Activated CD4-positive, alpha-beta memory T cell treated with anti-CD3 and anti-CD28 coated beads for 36 hours (primary cell): ENCODE measurements at regions not wholly inside any gene's neighbourhood (a gene's known extent, or its start where the extent isn't known, plus 50 kb on each side); places are given as distances from the start of the nearest gene placed in this dataset.
A peak's percentile ranks its signal among the peaks of the same experiment; 100 is the strongest.
"Not testable (repeated sequence)": the region's sequence is repeated elsewhere in the genome, so short reads cannot be mapped to it uniquely, and the experiment has no call there.

Experiments
- CTCF ChIA-PET: fragments of 350-600 bp; sonication (Branson Sonifier 250); formaldehyde crosslinking; loops from one replicate; lab custom pipeline; 2021; ENCODE audit warnings: antibody characterized with exemption, inconsistent platforms; lab: Charles Lee
- POLR2A ChIA-PET: fragments of 350-600 bp; sonication (Branson Sonifier 250); formaldehyde crosslinking; loops from one replicate; lab custom pipeline; 2021; ENCODE audit warnings: antibody characterized with exemption; lab: Charles Lee
- DNase-seq: peaks from one replicate; pipeline ENCODE4 v3.0.0-alpha.2; 2020
- H3K27ac Mint-ChIP-seq: one replicate; pipeline ENCODE4 v1.8.0; 2021; ENCODE audit warnings: mixed read lengths
- H3K27me3 Mint-ChIP-seq: one replicate; pipeline ENCODE4 v1.8.0; 2021; ENCODE audit warnings: mixed read lengths
- H3K36me3 Mint-ChIP-seq: one replicate; pipeline ENCODE4 v1.8.0; 2021; ENCODE audit warnings: mixed read lengths
- H3K4me1 Mint-ChIP-seq: one replicate; pipeline ENCODE4 v1.8.0; 2021; ENCODE audit warnings: low read depth, mixed read lengths
- H3K4me3 Mint-ChIP-seq: one replicate; pipeline ENCODE4 v1.8.0; 2021; ENCODE audit warnings: mild to moderate bottlenecking, mixed read lengths
- H3K9me3 Mint-ChIP-seq: one replicate; pipeline ENCODE4 v1.8.0; 2021; ENCODE audit warnings: mixed read lengths
- intact Hi-C: fragments of 100-400 bp; cut with micrococcal nuclease; formaldehyde crosslinking; loops from one replicate; pipeline ENCODE4 v1.15.1; 2023

- H3K9me3 Mint-ChIP-seq = no peaks in the 10 kb centered on the region
- ChIA-PET POLR2A (no interaction called here), CTCF (no interaction called here)
- no peaks in the 10 kb centered on the region for H3K36me3 Mint-ChIP-seq
- intact Hi-C loops = no loop called here
- H3K4me1 Mint-ChIP-seq = peaks cover 2% of the 10 kb centered on the region
- H3K27me3 Mint-ChIP-seq = no peaks in the 10 kb centered on the region
- no peak overlapping the region for H3K27ac Mint-ChIP-seq
- no peak overlapping the region for H3K4me3 Mint-ChIP-seq
- DNase-seq = no peak
Measured at GRCh38 chr1:82782599-82782998, 981.9 kb downstream of the ADGRL2 start.

GRCh38 chr1:82778612-82779011, 977.9 kb downstream of the ADGRL2 start:
- Mint-ChIP-seq H3K4me1 (peaks cover 3% of the 10 kb centered on the region), H3K4me3 (no peak overlapping the region), H3K27ac (no peak overlapping the region), H3K9me3 (peaks cover 6% of the 10 kb centered on the region), H3K36me3 (no peaks in the 10 kb centered on the region), H3K27me3 (no peaks in the 10 kb centered on the region)
- ChIA-PET CTCF (no interaction called here), POLR2A (no interaction called here)
- DNase-seq = no peak
- intact Hi-C loops = no loop called here

GRCh38 chr1:82777240-82777639, 976.5 kb downstream of the ADGRL2 start:
- intact Hi-C loops = no loop called here
- H3K36me3 Mint-ChIP-seq = no peaks in the 10 kb centered on the region
- no peak overlapping the region for H3K4me3 Mint-ChIP-seq
- no peak overlapping the region for H3K27ac Mint-ChIP-seq
- peak; percentile 9 for DNase-seq
- ChIA-PET POLR2A (no interaction called here), CTCF (no interaction called here)
- H3K9me3 Mint-ChIP-seq = peaks cover 6% of the 10 kb centered on the region
- H3K4me1 Mint-ChIP-seq = peaks cover 3% of the 10 kb centered on the region
- no peaks in the 10 kb centered on the region for H3K27me3 Mint-ChIP-seq

GRCh38 chr1:82776730-82777129, 976.0 kb downstream of the ADGRL2 start:
- H3K9me3 Mint-ChIP-seq, H3K36me3 Mint-ChIP-seq: not testable (repeated sequence)

GRCh38 chr1:82775406-82776000, 974.8 kb downstream of the ADGRL2 start:
- intact Hi-C loops = no loop called here
- no peaks in the 10 kb centered on the region for H3K27me3 Mint-ChIP-seq
- POLR2A ChIA-PET = no interaction called here
- peaks cover 6% of the 10 kb centered on the region for H3K9me3 Mint-ChIP-seq
- H3K27ac Mint-ChIP-seq = no peak overlapping the region
- H3K4me3 Mint-ChIP-seq = no peak overlapping the region
- H3K4me1 Mint-ChIP-seq = peaks cover 3% of the 10 kb centered on the region
- peak; percentile 54 for DNase-seq
- H3K36me3 Mint-ChIP-seq = no peaks in the 10 kb centered on the region
- CTCF ChIA-PET = interaction anchor here (0.7 to 1.4 kb wide), 3 partner anchors 8 to 21 kb away, joined by 3 to 4 read pairs (median 3); no protein-coding TSS in a partner anchor

More at GRCh38 chr1:82776730-82777129, 976.0 kb downstream of the ADGRL2 start:
- DNase-seq, CTCF ChIA-PET, H3K4me3 Mint-ChIP-seq, POLR2A ChIA-PET, H3K4me1 Mint-ChIP-seq, H3K27me3 Mint-ChIP-seq, H3K27ac Mint-ChIP-seq, intact Hi-C loops: not testable (repeated sequence)

GRCh38 chr1:82762829-82763532, 962.2 kb downstream of the ADGRL2 start:
- ChIA-PET POLR2A (no interaction called here), CTCF (no interaction called here)
- no peak overlapping the region for H3K4me3 Mint-ChIP-seq
- H3K4me1 Mint-ChIP-seq = no peaks in the 10 kb centered on the region
- DNase-seq = no peak
- no peak overlapping the region for H3K27ac Mint-ChIP-seq
- intact Hi-C loops = no loop called here
- H3K9me3 Mint-ChIP-seq = no peaks in the 10 kb centered on the region
- no peaks in the 10 kb centered on the region for H3K27me3 Mint-ChIP-seq
- H3K36me3 Mint-ChIP-seq = no peaks in the 10 kb centered on the region

- ChIA-PET CTCF (no interaction called here), POLR2A (no interaction called here)
- no peak overlapping the region for H3K4me3 Mint-ChIP-seq
- H3K36me3 Mint-ChIP-seq = no peaks in the 10 kb centered on the region
- H3K27me3 Mint-ChIP-seq = no peaks in the 10 kb centered on the region
- H3K27ac Mint-ChIP-seq = no peak overlapping the region
- H3K9me3 Mint-ChIP-seq = no peaks in the 10 kb centered on the region
- intact Hi-C loops = no loop called here
- DNase-seq = no peak
- H3K4me1 Mint-ChIP-seq = no peaks in the 10 kb centered on the region
Measured at GRCh38 chr1:82759035-82759434, 958.3 kb downstream of the ADGRL2 start.

GRCh38 chr1:82755671-82756070, 954.9 kb downstream of the ADGRL2 start:
- Mint-ChIP-seq H3K4me3 (no peak overlapping the region), H3K9me3 (no peaks in the 10 kb centered on the region), H3K4me1 (no peaks in the 10 kb centered on the region), H3K36me3 (no peaks in the 10 kb centered on the region), H3K27ac (no peak overlapping the region), H3K27me3 (no peaks in the 10 kb centered on the region)
- ChIA-PET POLR2A (no interaction called here), CTCF (interaction anchor here (0.6 kb wide), 1 partner anchor 35 kb away, joined by 3 read pairs; no protein-coding TSS in a partner anchor)
- DNase-seq = no peak
- intact Hi-C loops = no loop called here

- Mint-ChIP-seq H3K9me3 (no peaks in the 10 kb centered on the region), H3K27ac (no peak overlapping the region), H3K27me3 (no peaks in the 10 kb centered on the region), H3K36me3 (no peaks in the 10 kb centered on the region), H3K4me1 (no peaks in the 10 kb centered on the region), H3K4me3 (no peak overlapping the region)
- DNase-seq = no peak
- POLR2A ChIA-PET = no interaction called here
- CTCF ChIA-PET = interaction anchor here (0.6 to 0.8 kb wide), 2 partner anchors 21 to 35 kb away, joined by 3 read pairs; no protein-coding TSS in a partner anchor
- intact Hi-C loops = no loop called here
Measured at GRCh38 chr1:82755191-82755590, 954.5 kb downstream of the ADGRL2 start.

GRCh38 chr1:82752046-82752445, 951.3 kb downstream of the ADGRL2 start:
- Mint-ChIP-seq H3K36me3 (no peaks in the 10 kb centered on the region), H3K4me1 (no peaks in the 10 kb centered on the region), H3K4me3 (no peak overlapping the region), H3K9me3 (no peaks in the 10 kb centered on the region), H3K27me3 (no peaks in the 10 kb centered on the region), H3K27ac (no peak overlapping the region)
- ChIA-PET POLR2A (no interaction called here), CTCF (no interaction called here)
- DNase-seq = no peak
- intact Hi-C loops = no loop called here

GRCh38 chr1:82733645-82734044, 932.9 kb downstream of the ADGRL2 start:
- Mint-ChIP-seq H3K27ac (no peak overlapping the region), H3K36me3 (no peaks in the 10 kb centered on the region), H3K4me1 (no peaks in the 10 kb centered on the region), H3K4me3 (no peak overlapping the region), H3K27me3 (peaks cover 2% of the 10 kb centered on the region), H3K9me3 (peaks cover 27% of the 10 kb centered on the region)
- DNase-seq = no peak
- intact Hi-C loops = no loop called here
- POLR2A ChIA-PET = no interaction called here
- CTCF ChIA-PET = no interaction called here

GRCh38 chr1:82731216-82731615, 930.5 kb downstream of the ADGRL2 start:
- Mint-ChIP-seq H3K27me3 (peaks cover 2% of the 10 kb centered on the region), H3K4me3 (no peak overlapping the region), H3K27ac (no peak overlapping the region), H3K36me3 (no peaks in the 10 kb centered on the region), H3K9me3 (peaks cover 27% of the 10 kb centered on the region), H3K4me1 (no peaks in the 10 kb centered on the region)
- POLR2A ChIA-PET = no interaction called here
- DNase-seq = no peak
- CTCF ChIA-PET = no interaction called here
- intact Hi-C loops = no loop called here

- H3K27ac Mint-ChIP-seq = no peak overlapping the region
- no peak for DNase-seq
Measured at GRCh38 chr1:82728206-82728605, 927.5 kb downstream of the ADGRL2 start.

More at GRCh38 chr1:82728206-82728605, 927.5 kb downstream of the ADGRL2 start:
- H3K27me3 Mint-ChIP-seq = no peaks in the 10 kb centered on the region
- no peaks in the 10 kb centered on the region for H3K36me3 Mint-ChIP-seq
- CTCF ChIA-PET = no interaction called here
- POLR2A ChIA-PET = no interaction called here
- intact Hi-C loops = no loop called here
- no peaks in the 10 kb centered on the region for H3K4me1 Mint-ChIP-seq
- peaks cover 20% of the 10 kb centered on the region for H3K9me3 Mint-ChIP-seq
- H3K4me3 Mint-ChIP-seq = no peak overlapping the region
